GM12878 (cell line): ENCODE measurements at regions not wholly inside any gene's neighbourhood (a gene's known extent, or its start where the extent isn't known, plus 50 kb on each side); places are given as distances from the start of the nearest gene placed in this dataset.
A peak's percentile ranks its signal among the peaks of the same experiment; 100 is the strongest.
"Not testable (repeated sequence)": the region's sequence is repeated elsewhere in the genome, so short reads cannot be mapped to it uniquely, and the experiment has no call there.

ENCODE experiments used
- ATAC-seq: fragments of 200-7000 bp; cut with Tn5 transposase; 3 replicates; pipeline ENCODE4 v1.9.1; 2020; ENCODE audit warnings: mild to moderate bottlenecking, moderate library complexity
- BruUV-seq: library from RNA; stranded (reverse); fragments of 400-500 nt; replicated peaks from 2 replicates; lab custom pipeline; 2021; lab: Mats Ljungman, UMichigan
- CTCF ChIA-PET: fragments of 300-600 bp; sonication (Branson Sonifier 250); formaldehyde crosslinking; extraction: SDS; loops from one replicate; lab custom pipeline; 2021; ENCODE audit warnings: inconsistent platforms; lab: Yijun Ruan, JAX
- POLR2A ChIA-PET: fragments of 350-600 bp; formaldehyde crosslinking; extraction: SDS; loops from one replicate; lab custom pipeline; 2021; ENCODE audit warnings: inconsistent platforms; lab: Charles Lee
- RAD21 ChIA-PET: fragments of 300-600 bp; sonication (Branson Sonifier 250); formaldehyde crosslinking; loops from one replicate; lab custom pipeline; 2023; ENCODE audit warnings: antibody characterized with exemption; ENCODE audit not compliant: unreplicated experiment; lab: Charles Lee
- SMC1A ChIA-PET: fragments of 300-600 bp; sonication (Branson Sonifier 250); formaldehyde crosslinking; loops from one replicate; lab custom pipeline; 2023; ENCODE audit not compliant: unreplicated experiment, uncharacterized antibody; lab: Charles Lee
- DNase-seq: peaks from one replicate; pipeline ENCODE4 v3.0.0-alpha.2; 2011; ENCODE audit warnings: low read depth, low spot score
- FAIRE-seq: peaks from 3 replicates; lab custom pipeline; 2011; peaks lifted over from hg19 to GRCh38; lab: Jason Lieb, UNC
- H2AFZ ChIP-seq: 2 replicates; pipeline ENCODE4 v1.6.0; 2011; ENCODE audit warnings: low read depth, low read length, control low read depth; ENCODE audit not compliant: control insufficient read depth
- H3K27ac ChIP-seq: 2 replicates; pipeline ENCODE4 v1.5.1; 2011; ENCODE audit warnings: control low read depth; ENCODE audit not compliant: control insufficient read depth, insufficient read depth
- H3K27me3 ChIP-seq, 2 experiments: replicated peaks in 1 of 2; 2 replicates each; pipeline versions ENCODE4 v1.6.0 to v1.6.1; 2011; ENCODE audit warnings: low read length in 1 of 2; ENCODE audit not compliant: control insufficient read depth in 2 of 2, insufficient read depth in 2 of 2
- H3K36me3 ChIP-seq, 2 experiments: 2 replicates each; pipeline ENCODE4 v1.5.1; 2011; ENCODE audit warnings: low read length in 1 of 2; ENCODE audit not compliant: control insufficient read depth in 2 of 2, insufficient read depth in 2 of 2
- H3K4me1 ChIP-seq: 2 replicates; pipeline ENCODE4 v1.6.1; 2011; ENCODE audit warnings: mild to moderate bottlenecking, low read length, moderate library complexity, mixed read lengths; ENCODE audit not compliant: control insufficient read depth, insufficient read depth
- H3K4me2 ChIP-seq: 2 replicates; pipeline ENCODE4 v1.6.0; 2011; ENCODE audit warnings: control low read depth; ENCODE audit not compliant: control insufficient read depth, insufficient read depth
- H3K4me3 ChIP-seq: fragments of 200-600 bp; sonication (generic); 2 replicates; pipeline ENCODE4 v1.5.1; 2016
- H3K79me2 ChIP-seq: 2 replicates; pipeline ENCODE4 v1.6.0; 2011; ENCODE audit warnings: low read length; ENCODE audit not compliant: control insufficient read depth, insufficient read depth
- H3K9ac ChIP-seq: 2 replicates; pipeline ENCODE4 v1.8.0; 2011; ENCODE audit warnings: low read length, control low read depth, mixed read lengths; ENCODE audit not compliant: control insufficient read depth, insufficient read depth
- H3K9me3 ChIP-seq: replicated peaks from 3 replicates; pipeline ENCODE4 v1.5.1; 2011; ENCODE audit warnings: mild to moderate bottlenecking, low read length; ENCODE audit not compliant: control insufficient read depth, insufficient read depth
- H4K20me1 ChIP-seq: 2 replicates; pipeline ENCODE4 v1.6.0; 2011; ENCODE audit not compliant: control insufficient read depth, insufficient read depth
- ETV6 ChIP-seq, 2 experiments: fragments of 450-650 bp in 1 of 2; IDR thresholded peaks in 1 of 2; conservative IDR thresholded peaks in 1 of 2; 2 replicates each; pipeline ENCODE4 v1.6.1; 2014; ENCODE audit warnings: antibody characterized with exemption in 1 of 2, borderline replicate concordance in 1 of 2, low read depth in 1 of 2, mild to moderate bottlenecking in 1 of 2, moderate library complexity in 1 of 2
- MTA2 ChIP-seq: fragments of 450-650 bp; IDR thresholded peaks from 2 replicates; pipeline ENCODE4 v1.6.1; 2016; ENCODE audit warnings: low read depth, mild to moderate bottlenecking, moderate library complexity
- NR2F1 ChIP-seq: fragments of 450-650 bp; conservative IDR thresholded peaks from 2 replicates; pipeline ENCODE4 v1.6.1; 2017; ENCODE audit warnings: mild to moderate bottlenecking
- POLR2A ChIP-seq: IDR thresholded peaks from 2 replicates; pipeline ENCODE4 v1.6.1; 2011; ENCODE audit warnings: low read depth, mild to moderate bottlenecking, low read length
- RCOR1 ChIP-seq: conservative IDR thresholded peaks from 2 replicates; pipeline ENCODE4 v1.6.1; 2012; ENCODE audit warnings: low read depth, low read length, improper control_type of control experiment
- SMAD5 ChIP-seq: IDR thresholded peaks from 2 replicates; pipeline ENCODE4 v1.6.1; 2016; ENCODE audit warnings: antibody characterized with exemption, low read depth
- SMC3 ChIP-seq: IDR thresholded peaks from 2 replicates; pipeline ENCODE4 v1.6.1; 2011; ENCODE audit warnings: low read length, improper control_type of control experiment, borderline replicate concordance
- ZNF622 ChIP-seq: fragments of 450-650 bp; IDR thresholded peaks from 2 replicates; pipeline ENCODE4 v1.6.1; 2017; ENCODE audit warnings: mild to moderate bottlenecking, inconsistent platforms
- WGBS: methylation state at CpG from one replicate; pipeline ENCODE4 v1.1.6; 2016; ENCODE audit warnings: low lambda C conversion rate; ENCODE audit not compliant: insufficient replicate concordance, insufficient coverage; ENCODE audit errors: missing lambda C conversion rate; 5-methylcytosine and 5-hydroxymethylcytosine counted together
- in situ Hi-C: fragments of 300-500 bp; cut with MboI; formaldehyde crosslinking; loops from 9 replicates; pipeline ENCODE4 v1.14.3; 2018; ENCODE audit warnings: mixed read lengths
- intact Hi-C: fragments of 100-400 bp; cut with micrococcal nuclease; formaldehyde crosslinking; loops from one replicate; pipeline ENCODE4 v1.14.2; 2022; ENCODE audit not compliant: unreplicated experiment

DNA sequence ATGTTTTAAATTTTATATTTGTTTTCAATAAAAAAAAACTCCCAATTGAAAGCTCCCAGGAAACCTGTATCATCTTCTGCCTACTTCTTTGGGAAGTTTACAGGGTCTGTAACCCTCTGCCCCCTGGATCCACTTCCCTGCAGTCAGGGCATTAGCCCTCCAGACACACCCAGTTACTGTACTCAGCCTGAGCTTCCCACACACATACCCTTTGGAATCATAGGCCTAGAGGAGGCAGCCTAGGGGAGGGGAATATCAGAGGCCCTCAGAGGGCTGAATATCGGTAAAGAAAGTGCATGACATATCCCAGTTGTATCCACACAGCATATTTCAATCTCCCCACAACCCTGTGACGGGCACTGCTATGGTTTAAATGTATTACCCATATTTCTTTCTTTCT, 56.2 kb upstream of the TFPI start:
- H3K4me3 ChIP-seq, H4K20me1 ChIP-seq, POLR2A ChIA-PET, RAD21 ChIA-PET, in situ Hi-C loops, DNase-seq, SMC1A ChIA-PET, H3K27me3 ChIP-seq, H3K79me2 ChIP-seq, ATAC-seq, H3K9ac ChIP-seq, intact Hi-C loops, H2AFZ ChIP-seq, H3K36me3 ChIP-seq, H3K9me3 ChIP-seq, BruUV-seq, H3K27ac ChIP-seq, H3K4me1 ChIP-seq, H3K4me2 ChIP-seq: not testable (repeated sequence)
- FAIRE-seq, result peak; percentile 79
- CTCF ChIA-PET, result interaction anchor here (0.8 kb wide), 1 partner anchor 28 kb away, joined by 3 read pairs; no protein-coding TSS in a partner anchor
- 0% methylated on average over 2 of the region's 2 CpGs for WGBS

DNA sequence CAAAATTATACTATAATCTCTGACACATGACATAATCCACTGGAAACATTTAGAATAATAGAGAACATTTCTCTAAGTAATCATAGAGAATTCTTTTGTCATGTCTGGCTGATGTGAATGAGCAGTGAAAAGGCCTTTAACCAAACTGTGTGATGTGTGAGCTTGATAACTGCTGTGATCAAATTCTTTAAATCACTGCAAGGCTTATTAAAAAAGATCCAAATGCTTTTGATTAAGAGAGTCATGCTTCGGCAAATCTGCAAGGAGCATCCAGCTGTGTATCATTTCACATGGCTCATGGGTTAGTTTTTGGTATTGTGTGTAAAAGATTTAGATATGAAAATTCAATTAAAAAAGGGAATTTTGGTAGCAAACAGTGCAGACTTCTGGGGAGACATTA, 58.6 kb upstream of the TFPI start:
- no peaks in the 10 kb centered on the region for H4K20me1 ChIP-seq
- H3K9me3 ChIP-seq, result no peaks in the 10 kb centered on the region
- DNase-seq, result no peak
- no peak overlapping the region for H3K4me3 ChIP-seq
- H3K4me1 ChIP-seq, result no peaks in the 10 kb centered on the region
- SMC1A ChIA-PET, result interaction anchor here (0.8 kb wide), 1 partner anchor 8 kb away, joined by 3 read pairs; no protein-coding TSS in a partner anchor
- no peaks in the 10 kb centered on the region for H3K79me2 ChIP-seq
- CTCF ChIA-PET, result no interaction called here
- FAIRE-seq, result no peak
- 0% methylated on average over 1 of the region's 1 CpG for WGBS
- no peaks in the 10 kb centered on the region for H3K36me3 ChIP-seq
- H3K9ac ChIP-seq, result no peak overlapping the region
- no peaks in the 10 kb centered on the region for H3K27me3 ChIP-seq
- TF ChIP-seq NR2F1 (no peak), ETV6 (conservative IDR thresholded peaks at IDR 0.05 in 1 of 2, IDR thresholded peaks at IDR 0.05 in 1 of 2; ENCODE audit: borderline replicate concordance in 1 of 2, low read depth in 1 of 2) (no peak), ZNF622 (no peak), RCOR1 (no peak), SMC3 (no peak), SMAD5 (no peak), MTA2 (no peak), POLR2A (no peak)
- intact Hi-C loops, result no loop called here
- no peak for ATAC-seq
- no peak overlapping the region for H3K27ac ChIP-seq
- no TSS peak for BruUV-seq
- in situ Hi-C loops, result no loop called here
- RAD21 ChIA-PET, result no interaction called here
- POLR2A ChIA-PET, result no interaction called here
- H3K4me2 ChIP-seq, result no peak overlapping the region
- H2AFZ ChIP-seq, result no peak overlapping the region
